ENCODE measurements at regions not wholly inside any gene's neighbourhood (a gene's known extent, or its start where the extent isn't known, plus 50 kb on each side); places are given as distances from the start of the nearest gene placed in this dataset.

DNA sequence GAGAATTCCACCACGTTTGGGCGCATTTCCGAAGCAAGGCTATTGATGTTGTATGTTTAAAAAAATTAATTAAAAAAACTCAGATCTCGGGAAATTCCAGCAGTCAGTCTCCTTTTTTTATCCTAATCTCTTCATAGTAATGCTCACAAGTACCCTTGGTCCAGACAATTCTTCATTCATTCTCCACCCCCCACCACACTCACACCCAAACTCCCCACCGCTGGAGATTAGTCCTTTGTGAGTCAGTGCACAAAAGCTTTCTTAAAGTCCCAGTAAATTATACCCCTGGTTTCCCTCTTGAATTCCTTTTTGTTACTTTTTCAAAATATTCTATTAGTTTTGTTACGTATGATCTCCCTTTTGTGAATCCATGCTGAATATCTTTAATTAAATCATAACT lies 274.6 kb downstream of the ZNF536 start:
- no peak overlapping the region for H3K27ac ChIP-seq
- H3K4me3 ChIP-seq: no peak overlapping the region
- no peaks in the 10 kb centered on the region for H3K36me3 ChIP-seq
- WGBS, 2 donors: 65 to 68% methylated on average over 6 of the region's 6 CpGs
- H3K27me3 ChIP-seq: peaks cover 0 to 4% (median 0%) of the 10 kb centered on the region in 4 donors
- no peaks in the 10 kb centered on the region for H3K9me3 ChIP-seq
- no peaks in the 10 kb centered on the region for H3K4me1 ChIP-seq
- no peak for TF ChIP-seq EP300 (IDR thresholded peaks at IDR 0.05)
- TF ChIP-seq POLR2A (IDR thresholded peaks at IDR 0.05): no peak
- TF ChIP-seq POLR2AphosphoS5 (IDR thresholded peaks at IDR 0.05): no peak
- TF ChIP-seq, protein P1, sequence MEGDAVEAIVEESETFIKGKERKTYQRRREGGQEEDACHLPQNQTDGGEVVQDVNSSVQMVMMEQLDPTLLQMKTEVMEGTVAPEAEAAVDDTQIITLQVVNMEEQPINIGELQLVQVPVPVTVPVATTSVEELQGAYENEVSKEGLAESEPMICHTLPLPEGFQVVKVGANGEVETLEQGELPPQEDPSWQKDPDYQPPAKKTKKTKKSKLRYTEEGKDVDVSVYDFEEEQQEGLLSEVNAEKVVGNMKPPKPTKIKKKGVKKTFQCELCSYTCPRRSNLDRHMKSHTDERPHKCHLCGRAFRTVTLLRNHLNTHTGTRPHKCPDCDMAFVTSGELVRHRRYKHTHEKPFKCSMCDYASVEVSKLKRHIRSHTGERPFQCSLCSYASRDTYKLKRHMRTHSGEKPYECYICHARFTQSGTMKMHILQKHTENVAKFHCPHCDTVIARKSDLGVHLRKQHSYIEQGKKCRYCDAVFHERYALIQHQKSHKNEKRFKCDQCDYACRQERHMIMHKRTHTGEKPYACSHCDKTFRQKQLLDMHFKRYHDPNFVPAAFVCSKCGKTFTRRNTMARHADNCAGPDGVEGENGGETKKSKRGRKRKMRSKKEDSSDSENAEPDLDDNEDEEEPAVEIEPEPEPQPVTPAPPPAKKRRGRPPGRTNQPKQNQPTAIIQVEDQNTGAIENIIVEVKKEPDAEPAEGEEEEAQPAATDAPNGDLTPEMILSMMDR (IDR thresholded peaks at IDR 0.05): no peak
- ATAC-seq (ENCODE audit: low FRiP score in 2 of 2) (no peak), DNase-seq (no peak)

DNA sequence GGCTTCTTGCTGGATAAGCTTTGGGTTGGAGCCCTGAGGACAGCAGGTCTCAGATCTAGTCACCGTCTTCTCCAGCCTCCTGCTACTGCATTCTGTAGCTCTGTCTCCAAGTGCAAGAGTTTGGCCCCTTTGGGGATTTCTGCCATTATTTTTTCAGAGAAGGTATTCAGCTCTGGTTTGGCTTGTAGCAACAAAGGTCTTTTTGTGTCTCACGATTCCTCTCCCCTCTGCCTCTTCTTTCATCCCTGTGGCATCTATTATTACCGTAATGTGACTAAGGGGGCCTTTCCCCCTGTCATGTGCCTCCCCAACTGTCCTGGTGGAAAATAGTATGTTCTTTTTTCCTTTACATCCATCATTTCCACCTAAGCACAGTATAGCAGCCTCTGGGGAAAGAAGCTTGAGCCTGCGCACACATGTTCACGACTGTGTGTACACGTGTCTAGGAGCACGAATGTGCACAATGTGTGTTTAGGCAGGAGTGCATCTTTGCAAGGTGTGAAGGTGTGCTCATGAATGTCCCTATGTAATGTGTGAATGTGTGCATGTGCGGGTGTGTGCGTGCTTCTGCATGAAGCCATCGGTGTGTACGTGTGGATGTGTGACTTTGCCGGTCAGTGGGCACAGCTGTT lies 273.9 kb downstream of the ZNF536 start:
- Histone ChIP-seq H3K4me3 (no peak overlapping the region), H3K36me3 (no peaks in the 10 kb centered on the region), H3K9me3 (no peaks in the 10 kb centered on the region), H3K4me1 (no peaks in the 10 kb centered on the region), H3K27me3 (peaks cover 0 to 4% (median 0%) of the 10 kb centered on the region in 4 donors), H3K27ac (no peak overlapping the region)
- 84 to 92% methylated on average over 12 of the region's 12 CpGs for WGBS, 2 donors
- DNase-seq: no peak
- no peak for ATAC-seq (ENCODE audit: low FRiP score in 2 of 2)
- TF ChIP-seq POLR2AphosphoS5 (IDR thresholded peaks at IDR 0.05): no peak
- TF ChIP-seq, protein P1 (IDR thresholded peaks at IDR 0.05): no peak
- no peak for TF ChIP-seq EP300 (IDR thresholded peaks at IDR 0.05)
- TF ChIP-seq POLR2A (IDR thresholded peaks at IDR 0.05): no peak

GRCh38 chr19:30640252-30640965 lies 268.2 kb downstream of the ZNF536 start:
- Histone ChIP-seq H3K4me1 (no peaks in the 10 kb centered on the region), H3K27me3 (no peaks in the 10 kb centered on the region), H3K4me3 (no peak overlapping the region), H3K9me3 (no peaks in the 10 kb centered on the region), H3K27ac (no peak overlapping the region), H3K36me3 (no peaks in the 10 kb centered on the region)
- no peak for TF ChIP-seq POLR2A (IDR thresholded peaks at IDR 0.05)
- TF ChIP-seq EP300 (IDR thresholded peaks at IDR 0.05): no peak
- TF ChIP-seq, protein P1 (IDR thresholded peaks at IDR 0.05): no peak
- no peak for TF ChIP-seq POLR2AphosphoS5 (IDR thresholded peaks at IDR 0.05)
- ATAC-seq (ENCODE audit: low FRiP score in 2 of 2): peak in 1 of 2 donors; percentile 58
- WGBS, 2 donors: 77 to 80% methylated on average over 8 of the region's 8 CpGs
- DNase-seq: no peak

DNA sequence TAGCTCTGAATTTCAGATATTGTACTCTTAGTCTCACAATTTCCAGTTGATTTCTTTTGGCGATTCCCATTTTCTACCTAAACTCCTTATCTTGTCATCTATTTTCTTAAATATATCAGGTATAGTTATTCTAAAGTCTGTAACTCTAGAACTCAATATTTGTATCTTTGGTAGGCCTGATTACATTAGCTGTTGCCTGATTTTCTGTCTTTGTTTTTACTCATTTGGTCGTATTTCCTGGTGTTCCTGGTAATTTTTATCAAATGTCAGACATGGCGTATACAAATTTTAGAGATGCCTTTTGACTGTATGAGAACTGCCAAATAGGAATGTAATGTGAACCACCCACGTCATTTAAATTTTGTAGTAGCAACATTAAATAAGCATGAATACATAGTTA lies 266.7 kb downstream of the ZNF536 start:
- no peaks in the 10 kb centered on the region for H3K27me3 ChIP-seq
- no peak overlapping the region for H3K4me3 ChIP-seq
- H3K36me3 ChIP-seq: no peaks in the 10 kb centered on the region
- TF ChIP-seq POLR2A (IDR thresholded peaks at IDR 0.05) (no peak), POLR2AphosphoS5 (IDR thresholded peaks at IDR 0.05) (no peak), EP300 (IDR thresholded peaks at IDR 0.05) (no peak)
- TF ChIP-seq, protein P1 (IDR thresholded peaks at IDR 0.05): no peak
- no peak for DNase-seq
- no peaks in the 10 kb centered on the region for H3K9me3 ChIP-seq
- ATAC-seq (ENCODE audit: low FRiP score in 2 of 2): no peak
- no peaks in the 10 kb centered on the region for H3K4me1 ChIP-seq
- H3K27ac ChIP-seq: no peak overlapping the region
- 86 to 93% methylated on average over 4 of the region's 4 CpGs for WGBS, 2 donors
